WTC11 (cell line): ENCODE measurements at regions not wholly inside any gene's neighbourhood (a gene's known extent, or its start where the extent isn't known, plus 50 kb on each side); places are given as distances from the start of the nearest gene placed in this dataset.

Experiments
- ATAC-seq: fragments of 200-7000 bp; cut with Tn5 transposase; 2 replicates; pipeline ENCODE4 v1.10.0; 2021; ENCODE audit warnings: mild to moderate bottlenecking, moderate library complexity
- CTCF ChIA-PET: fragments of 300-600 bp; sonication (Branson Sonifier 250); formaldehyde crosslinking; loops from one replicate; lab custom pipeline; 2021; ENCODE audit warnings: antibody characterized with exemption; lab: Charles Lee
- POLR2A ChIA-PET: fragments of 350-600 bp; sonication (Branson Sonifier 250); formaldehyde crosslinking; loops from one replicate; lab custom pipeline; 2021; ENCODE audit warnings: antibody characterized with exemption; lab: Charles Lee
- DNase-seq: peaks from one replicate; pipeline ENCODE4 v3.0.0; 2021; ENCODE audit warnings: low spot score
- H3K27ac Mint-ChIP-seq: 2 replicates; pipeline ENCODE4 v1.8.0; 2021; ENCODE audit warnings: mixed read lengths
- H3K27me3 Mint-ChIP-seq: 2 replicates; pipeline ENCODE4 v1.8.0; 2021; ENCODE audit warnings: low read depth, mild to moderate bottlenecking, moderate library complexity, mixed read lengths
- H3K36me3 Mint-ChIP-seq: 2 replicates; pipeline ENCODE4 v1.8.0; 2021; ENCODE audit warnings: mixed read lengths
- H3K4me1 Mint-ChIP-seq: 2 replicates; pipeline ENCODE4 v1.8.0; 2022; ENCODE audit warnings: mixed read lengths
- H3K4me3 Mint-ChIP-seq: 2 replicates; pipeline ENCODE4 v1.8.0; 2021; ENCODE audit warnings: mild to moderate bottlenecking, moderate library complexity, mixed read lengths
- H3K9me3 Mint-ChIP-seq: 2 replicates; pipeline ENCODE4 v1.8.0; 2021; ENCODE audit warnings: mixed read lengths
- ATF2 ChIP-seq: sonication (generic); formaldehyde crosslinking; IDR thresholded peaks from 2 replicates; pipeline ENCODE4 v1.8.1; 2022; ENCODE audit warnings: low read depth, missing genetic modification reagents, borderline replicate concordance
- CBFB ChIP-seq: sonication (generic); formaldehyde crosslinking; IDR thresholded peaks from 2 replicates; pipeline ENCODE4 v1.8.1; 2022; ENCODE audit warnings: mild to moderate bottlenecking, low read depth, missing genetic modification reagents
- E2F4 ChIP-seq: sonication (generic); formaldehyde crosslinking; IDR thresholded peaks from 2 replicates; pipeline ENCODE4 v1.8.1; 2022; ENCODE audit warnings: low read depth, mild to moderate bottlenecking, moderate library complexity, missing genetic modification reagents, borderline replicate concordance
- ELF4 ChIP-seq: sonication (generic); formaldehyde crosslinking; IDR thresholded peaks from 2 replicates; pipeline ENCODE4 v1.8.1; 2022; ENCODE audit warnings: low read depth, mild to moderate bottlenecking, moderate library complexity, missing genetic modification reagents
- EMX1 ChIP-seq: fragments of 250-450 bp; sonication (Bioruptor Pico); IDR thresholded peaks from 2 replicates; pipeline ENCODE4 v1.8.0; 2021; ENCODE audit warnings: mild to moderate bottlenecking
- FOXP4 ChIP-seq: sonication (generic); formaldehyde crosslinking; IDR thresholded peaks from 2 replicates; pipeline ENCODE4 v1.8.0; 2022; ENCODE audit warnings: mild to moderate bottlenecking, missing genetic modification reagents
- KAT7 ChIP-seq: sonication (generic); formaldehyde crosslinking; IDR thresholded peaks from 2 replicates; pipeline ENCODE4 v1.8.1; 2023; ENCODE audit warnings: missing genetic modification reagents, mild to moderate bottlenecking, borderline replicate concordance
- MYBL2 ChIP-seq: sonication (generic); formaldehyde crosslinking; IDR thresholded peaks from 2 replicates; pipeline ENCODE4 v1.8.1; 2023; ENCODE audit warnings: mild to moderate bottlenecking, moderate library complexity, missing genetic modification reagents
- NR2C2 ChIP-seq: sonication (generic); formaldehyde crosslinking; IDR thresholded peaks from 2 replicates; pipeline ENCODE4 v1.8.0; 2022; ENCODE audit warnings: mild to moderate bottlenecking, missing genetic modification reagents
- SMAD3 ChIP-seq: sonication (generic); formaldehyde crosslinking; IDR thresholded peaks from 2 replicates; pipeline ENCODE4 v1.8.0; 2022; ENCODE audit warnings: missing genetic modification reagents, mild to moderate bottlenecking, borderline replicate concordance
- TCF7 ChIP-seq: sonication (generic); formaldehyde crosslinking; IDR thresholded peaks from 2 replicates; pipeline ENCODE4 v1.8.0; 2022; ENCODE audit warnings: mild to moderate bottlenecking, low read depth, missing genetic modification reagents, moderate library complexity
- USF2 ChIP-seq: sonication (generic); formaldehyde crosslinking; IDR thresholded peaks from 2 replicates; pipeline ENCODE4 v1.8.1; 2023; ENCODE audit warnings: mild to moderate bottlenecking, missing genetic modification reagents, moderate library complexity
- ZBTB21 ChIP-seq: sonication (generic); formaldehyde crosslinking; IDR thresholded peaks from 2 replicates; pipeline ENCODE4 v1.8.1; 2023; ENCODE audit warnings: mild to moderate bottlenecking, missing genetic modification reagents, borderline replicate concordance
- ZMAT4 ChIP-seq: fragments of 250-450 bp; sonication (Bioruptor Pico); IDR thresholded peaks from 2 replicates; pipeline ENCODE4 v1.9.0; 2021; ENCODE audit warnings: mild to moderate bottlenecking
- ZSCAN18 ChIP-seq: fragments of 250-450 bp; sonication (Bioruptor Pico); IDR thresholded peaks from 2 replicates; pipeline ENCODE4 v2.1.2; 2022; ENCODE audit warnings: mild to moderate bottlenecking, moderate library complexity
- TF ChIP-seq, protein P1 (sequence below): fragments of 200-600 bp; IDR thresholded peaks from 2 replicates; pipeline ENCODE4 v1.8.0; 2022; ENCODE audit warnings: antibody characterized with exemption
- TF ChIP-seq, protein P2 (sequence below): fragments of 250-450 bp; sonication (Bioruptor Pico); conservative IDR thresholded peaks from 2 replicates; pipeline ENCODE4 v1.9.0; 2021; ENCODE audit warnings: mild to moderate bottlenecking
- TF ChIP-seq, protein P3 (sequence below): sonication (generic); formaldehyde crosslinking; IDR thresholded peaks from 2 replicates; pipeline ENCODE4 v1.8.0; 2022; ENCODE audit warnings: missing genetic modification reagents

DNA sequence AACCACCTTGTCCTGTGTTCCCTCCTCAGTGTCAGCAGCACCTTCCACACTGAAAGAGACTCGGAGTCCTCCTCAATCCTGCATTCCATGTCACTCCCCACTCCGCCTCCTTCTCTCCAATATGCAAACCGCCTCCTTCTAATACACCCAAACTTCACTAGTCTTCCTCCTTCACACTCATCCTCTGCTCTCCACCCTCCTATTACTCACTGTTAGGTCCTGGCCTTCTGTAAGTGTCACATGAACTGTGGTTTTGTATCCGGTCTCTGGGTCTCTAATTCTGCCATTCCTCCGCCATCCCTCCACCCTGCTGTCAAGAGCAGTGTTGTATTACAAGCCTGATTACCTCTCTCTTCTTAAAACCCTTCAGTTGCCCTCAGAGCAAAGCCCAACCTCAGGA is 200.5 kb upstream of the CDYL start:
- no peaks in the 10 kb centered on the region; the same call in 1 of the 2 replicates for H3K4me1 Mint-ChIP-seq
- peaks cover 12% of the 10 kb centered on the region for H3K9me3 Mint-ChIP-seq
- peaks cover 13% of the 10 kb centered on the region for H3K36me3 Mint-ChIP-seq
- DNase-seq: no peak
- CTCF ChIA-PET: no interaction called here
- POLR2A ChIA-PET: no interaction called here
- ATAC-seq: no peak
- no peak overlapping the region for H3K4me3 Mint-ChIP-seq
- peaks cover 3% of the 10 kb centered on the region; the same call in 1 of the 2 replicates for H3K27me3 Mint-ChIP-seq
- no peak overlapping the region for H3K27ac Mint-ChIP-seq
- TF ChIP-seq E2F4 (no peak), SMAD3 (CRISPR knock-in tag) (no peak), EMX1 (CRISPR knock-in tag) (no peak), FOXP4 (CRISPR knock-in tag) (no peak), NR2C2 (CRISPR knock-in tag) (no peak), ELF4 (CRISPR knock-in tag) (no peak)
- TF ChIP-seq, protein P1, sequence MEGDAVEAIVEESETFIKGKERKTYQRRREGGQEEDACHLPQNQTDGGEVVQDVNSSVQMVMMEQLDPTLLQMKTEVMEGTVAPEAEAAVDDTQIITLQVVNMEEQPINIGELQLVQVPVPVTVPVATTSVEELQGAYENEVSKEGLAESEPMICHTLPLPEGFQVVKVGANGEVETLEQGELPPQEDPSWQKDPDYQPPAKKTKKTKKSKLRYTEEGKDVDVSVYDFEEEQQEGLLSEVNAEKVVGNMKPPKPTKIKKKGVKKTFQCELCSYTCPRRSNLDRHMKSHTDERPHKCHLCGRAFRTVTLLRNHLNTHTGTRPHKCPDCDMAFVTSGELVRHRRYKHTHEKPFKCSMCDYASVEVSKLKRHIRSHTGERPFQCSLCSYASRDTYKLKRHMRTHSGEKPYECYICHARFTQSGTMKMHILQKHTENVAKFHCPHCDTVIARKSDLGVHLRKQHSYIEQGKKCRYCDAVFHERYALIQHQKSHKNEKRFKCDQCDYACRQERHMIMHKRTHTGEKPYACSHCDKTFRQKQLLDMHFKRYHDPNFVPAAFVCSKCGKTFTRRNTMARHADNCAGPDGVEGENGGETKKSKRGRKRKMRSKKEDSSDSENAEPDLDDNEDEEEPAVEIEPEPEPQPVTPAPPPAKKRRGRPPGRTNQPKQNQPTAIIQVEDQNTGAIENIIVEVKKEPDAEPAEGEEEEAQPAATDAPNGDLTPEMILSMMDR: no peak
- TF ChIP-seq, protein P2, sequence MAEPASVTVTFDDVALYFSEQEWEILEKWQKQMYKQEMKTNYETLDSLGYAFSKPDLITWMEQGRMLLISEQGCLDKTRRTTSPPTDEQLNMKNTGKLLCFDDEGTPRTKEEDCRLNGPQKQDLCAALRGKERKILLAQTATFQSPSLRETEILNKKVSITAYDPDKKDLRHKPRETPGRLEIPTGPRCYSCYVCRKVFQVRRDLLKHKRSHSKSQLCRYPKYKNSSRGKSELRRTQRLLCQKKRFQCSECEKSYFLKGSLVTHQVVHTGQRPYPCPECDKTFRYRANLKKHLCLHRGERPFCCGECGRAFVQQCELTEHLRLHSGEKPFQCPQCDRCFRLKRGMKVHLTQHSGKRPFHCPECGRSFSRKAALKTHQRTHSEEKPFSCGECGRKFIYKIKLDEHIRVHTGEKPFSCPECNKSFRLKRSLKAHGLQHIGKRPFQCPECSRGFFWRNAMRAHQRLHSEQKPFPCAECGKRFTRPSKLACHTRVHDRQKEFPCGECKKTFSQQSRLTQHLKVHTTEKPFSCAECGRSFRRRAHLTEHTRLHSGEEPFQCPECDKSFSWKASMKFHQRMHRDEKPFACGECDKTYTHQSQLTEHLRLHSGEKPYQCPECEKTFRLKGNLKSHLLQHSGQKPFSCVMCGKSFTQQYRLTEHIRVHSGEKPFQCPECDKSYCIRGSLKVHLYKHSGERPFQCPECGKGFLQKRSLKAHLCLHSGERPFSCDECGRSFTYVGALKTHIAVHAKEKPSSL: no peak

DNA sequence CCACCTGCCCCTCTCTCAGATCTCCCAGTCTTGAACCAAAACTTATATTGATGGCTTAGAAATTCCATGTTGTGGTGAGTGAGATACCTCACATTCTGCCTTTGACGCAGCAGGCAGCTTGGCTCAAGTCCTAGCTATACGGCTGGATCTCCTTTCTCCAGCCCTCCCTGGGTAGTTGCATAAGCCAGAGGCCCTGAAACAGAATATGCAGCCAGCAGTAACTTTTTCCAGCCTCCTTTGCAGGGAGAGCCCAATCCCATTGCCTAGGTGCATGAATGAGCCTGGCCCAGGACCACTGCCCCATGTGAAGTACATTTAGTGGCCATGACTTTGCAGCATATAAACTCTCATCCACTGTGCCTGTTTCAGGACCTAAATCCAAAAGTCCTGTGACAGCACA is 202.2 kb upstream of the CDYL start:
- H3K27me3 Mint-ChIP-seq: peaks cover 3% of the 10 kb centered on the region
- no peak for DNase-seq
- ChIA-PET POLR2A (no interaction called here), CTCF (interaction anchor here (0.6 kb wide), 1 partner anchor 178 kb away, joined by 3 read pairs; no protein-coding TSS in a partner anchor)
- peaks cover 16% of the 10 kb centered on the region for H3K36me3 Mint-ChIP-seq
- no peak overlapping the region for H3K4me3 Mint-ChIP-seq
- H3K9me3 Mint-ChIP-seq: peaks cover 16% of the 10 kb centered on the region
- no peak for ATAC-seq
- H3K27ac Mint-ChIP-seq: no peak overlapping the region
- H3K4me1 Mint-ChIP-seq: no peaks in the 10 kb centered on the region; the same call in 1 of the 2 replicates
- TF ChIP-seq ZBTB21 (CRISPR knock-in tag) (no peak), ZMAT4 (CRISPR knock-in tag) (no peak), TCF7 (CRISPR knock-in tag) (no peak), EMX1 (CRISPR knock-in tag) (no peak), ATF2 (no peak), USF2 (no peak), ZSCAN18 (no peak), KAT7 (CRISPR knock-in tag) (no peak), CBFB (CRISPR knock-in tag) (no peak), MYBL2 (CRISPR knock-in tag) (no peak)
- TF ChIP-seq, protein P3, sequence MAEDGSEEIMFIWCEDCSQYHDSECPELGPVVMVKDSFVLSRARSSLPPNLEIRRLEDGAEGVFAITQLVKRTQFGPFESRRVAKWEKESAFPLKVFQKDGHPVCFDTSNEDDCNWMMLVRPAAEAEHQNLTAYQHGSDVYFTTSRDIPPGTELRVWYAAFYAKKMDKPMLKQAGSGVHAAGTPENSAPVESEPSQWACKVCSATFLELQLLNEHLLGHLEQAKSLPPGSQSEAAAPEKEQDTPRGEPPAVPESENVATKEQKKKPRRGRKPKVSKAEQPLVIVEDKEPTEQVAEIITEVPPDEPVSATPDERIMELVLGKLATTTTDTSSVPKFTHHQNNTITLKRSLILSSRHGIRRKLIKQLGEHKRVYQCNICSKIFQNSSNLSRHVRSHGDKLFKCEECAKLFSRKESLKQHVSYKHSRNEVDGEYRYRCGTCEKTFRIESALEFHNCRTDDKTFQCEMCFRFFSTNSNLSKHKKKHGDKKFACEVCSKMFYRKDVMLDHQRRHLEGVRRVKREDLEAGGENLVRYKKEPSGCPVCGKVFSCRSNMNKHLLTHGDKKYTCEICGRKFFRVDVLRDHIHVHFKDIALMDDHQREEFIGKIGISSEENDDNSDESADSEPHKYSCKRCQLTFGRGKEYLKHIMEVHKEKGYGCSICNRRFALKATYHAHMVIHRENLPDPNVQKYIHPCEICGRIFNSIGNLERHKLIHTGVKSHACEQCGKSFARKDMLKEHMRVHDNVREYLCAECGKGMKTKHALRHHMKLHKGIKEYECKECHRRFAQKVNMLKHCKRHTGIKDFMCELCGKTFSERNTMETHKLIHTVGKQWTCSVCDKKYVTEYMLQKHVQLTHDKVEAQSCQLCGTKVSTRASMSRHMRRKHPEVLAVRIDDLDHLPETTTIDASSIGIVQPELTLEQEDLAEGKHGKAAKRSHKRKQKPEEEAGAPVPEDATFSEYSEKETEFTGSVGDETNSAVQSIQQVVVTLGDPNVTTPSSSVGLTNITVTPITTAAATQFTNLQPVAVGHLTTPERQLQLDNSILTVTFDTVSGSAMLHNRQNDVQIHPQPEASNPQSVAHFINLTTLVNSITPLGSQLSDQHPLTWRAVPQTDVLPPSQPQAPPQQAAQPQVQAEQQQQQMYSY (CRISPR knock-in tag): no peak
